ES-I3 (cell line): ENCODE measurements at regions not wholly inside any gene's neighbourhood (a gene's known extent, or its start where the extent isn't known, plus 50 kb on each side); places are given as distances from the start of the nearest gene placed in this dataset.
"Not testable (repeated sequence)": the region's sequence is repeated elsewhere in the genome, so short reads cannot be mapped to it uniquely, and the experiment has no call there.

Source experiments
- H3K36me3 ChIP-seq: 2 replicates; pipeline ENCODE4 v1.6.1; 2013; ENCODE audit warnings: mild to moderate bottlenecking, low read length, control low read depth, moderate library complexity; ENCODE audit not compliant: insufficient read depth
- H3K4me1 ChIP-seq: 2 replicates; pipeline ENCODE4 v1.6.1; 2013; ENCODE audit warnings: mild to moderate bottlenecking, control low read depth, low read length; ENCODE audit not compliant: insufficient read depth
- H3K9ac ChIP-seq: 2 replicates; pipeline ENCODE4 v1.6.1; 2013; ENCODE audit warnings: low read depth, mild to moderate bottlenecking, low read length, moderate library complexity
- H3K9me3 ChIP-seq: 2 replicates; pipeline ENCODE4 v1.6.1; 2013; ENCODE audit warnings: mild to moderate bottlenecking, low read length, moderate library complexity; ENCODE audit not compliant: control insufficient read depth, insufficient read depth

- H3K9me3 ChIP-seq, result no peaks in the 10 kb centered on the region
- no peak overlapping the region for H3K9ac ChIP-seq
- no peaks in the 10 kb centered on the region for H3K36me3 ChIP-seq
- H3K4me1 ChIP-seq, result peaks cover 15% of the 10 kb centered on the region; the same call in 1 of the 2 replicates
These were observed 50.3 kb downstream of the GASK1B start for GRCh38 chr4:158122501-158122900.

GRCh38 chr4:158121161-158121579 is 51.7 kb downstream of the GASK1B start:
- peaks cover 15% of the 10 kb centered on the region; the same call in 1 of the 2 replicates for H3K4me1 ChIP-seq
- no peaks in the 10 kb centered on the region for H3K36me3 ChIP-seq
- H3K9ac ChIP-seq, result no peak overlapping the region
- no peaks in the 10 kb centered on the region for H3K9me3 ChIP-seq

GRCh38 chr4:158120645-158121151 is 52.1 kb downstream of the GASK1B start:
- H3K4me1 ChIP-seq, result peaks cover 15% of the 10 kb centered on the region; the same call in 1 of the 2 replicates
- H3K36me3 ChIP-seq, H3K9ac ChIP-seq, H3K9me3 ChIP-seq: not testable (repeated sequence)

- no peak overlapping the region for H3K9ac ChIP-seq
- H3K4me1 ChIP-seq, result peaks cover 6% of the 10 kb centered on the region; the same call in 1 of the 2 replicates
- H3K36me3 ChIP-seq, result no peaks in the 10 kb centered on the region
- H3K9me3 ChIP-seq, result no peaks in the 10 kb centered on the region
These were observed 60.2 kb downstream of the GASK1B start for GRCh38 chr4:158112611-158113010.

GRCh38 chr4:158111241-158111640 is 61.6 kb downstream of the GASK1B start:
- Histone ChIP-seq H3K36me3 (no peaks in the 10 kb centered on the region), H3K9me3 (no peaks in the 10 kb centered on the region), H3K4me1 (peaks cover 6% of the 10 kb centered on the region; the same call in 1 of the 2 replicates), H3K9ac (no peak overlapping the region)

GRCh38 chr4:158102904-158103303 is 69.9 kb downstream of the GASK1B start:
- Histone ChIP-seq H3K4me1 (peaks cover 7% of the 10 kb centered on the region; the same call in 1 of the 2 replicates), H3K9me3 (no peaks in the 10 kb centered on the region), H3K9ac (no peak overlapping the region), H3K36me3 (no peaks in the 10 kb centered on the region)

- H3K9ac ChIP-seq, result no peak overlapping the region
- no peaks in the 10 kb centered on the region for H3K36me3 ChIP-seq
- no peaks in the 10 kb centered on the region for H3K9me3 ChIP-seq
- peaks cover 10% of the 10 kb centered on the region for H3K4me1 ChIP-seq
These were observed 73.1 kb downstream of the GASK1B start for GRCh38 chr4:158099686-158100085.

GRCh38 chr4:158098802-158099201 is 74.0 kb downstream of the GASK1B start:
- Histone ChIP-seq H3K36me3 (no peaks in the 10 kb centered on the region), H3K4me1 (peaks cover 16% of the 10 kb centered on the region), H3K9me3 (no peaks in the 10 kb centered on the region), H3K9ac (no peak overlapping the region)

- Histone ChIP-seq H3K4me1 (peaks cover 17% of the 10 kb centered on the region), H3K9ac (no peak overlapping the region), H3K36me3 (no peaks in the 10 kb centered on the region), H3K9me3 (no peaks in the 10 kb centered on the region)
These were observed 78.3 kb downstream of the GASK1B start for GRCh38 chr4:158094413-158095134.

GRCh38 chr4:158090323-158090722 is 82.5 kb downstream of the GASK1B start:
- Histone ChIP-seq H3K36me3 (no peaks in the 10 kb centered on the region), H3K9me3 (no peaks in the 10 kb centered on the region), H3K4me1 (peaks cover 13% of the 10 kb centered on the region), H3K9ac (0 out of 2 replicates have a peak overlapping the region, but pooled peaks have one; percentile 15)

GRCh38 chr4:158089897-158090296 is 82.9 kb downstream of the GASK1B start:
- Histone ChIP-seq H3K4me1 (peaks cover 13% of the 10 kb centered on the region), H3K9ac (0 out of 2 replicates have a peak overlapping the region, but pooled peaks have one; percentile 15)
- not testable (repeated sequence) for H3K9me3 ChIP-seq, H3K36me3 ChIP-seq

GRCh38 chr4:158080354-158080753 is 92.5 kb downstream of the GASK1B start:
- H3K4me1 ChIP-seq, result no peaks in the 10 kb centered on the region
- no peaks in the 10 kb centered on the region for H3K9me3 ChIP-seq
- no peak overlapping the region for H3K9ac ChIP-seq
- no peaks in the 10 kb centered on the region for H3K36me3 ChIP-seq

- H3K4me1 ChIP-seq, result no peaks in the 10 kb centered on the region
- no peaks in the 10 kb centered on the region for H3K9me3 ChIP-seq
- no peak overlapping the region for H3K9ac ChIP-seq
- H3K36me3 ChIP-seq, result no peaks in the 10 kb centered on the region
These were observed 93.2 kb downstream of the GASK1B start for GRCh38 chr4:158079661-158080060.

- no peak overlapping the region for H3K9ac ChIP-seq
These were observed 95.0 kb downstream of the GASK1B start for GRCh38 chr4:158077835-158078234.

GRCh38 chr4:158074851-158075250 is 98.0 kb downstream of the GASK1B start:
- Histone ChIP-seq H3K9ac (no peak overlapping the region), H3K4me1 (no peaks in the 10 kb centered on the region), H3K9me3 (no peaks in the 10 kb centered on the region), H3K36me3 (no peaks in the 10 kb centered on the region)

More at GRCh38 chr4:158077835-158078234, 95.0 kb downstream of the GASK1B start:
- H3K9me3 ChIP-seq, result no peaks in the 10 kb centered on the region
- H3K36me3 ChIP-seq, result no peaks in the 10 kb centered on the region
- no peaks in the 10 kb centered on the region for H3K4me1 ChIP-seq
